OCI-LY3 (cell line): ENCODE measurements at regions not wholly inside any gene's neighbourhood (a gene's known extent, or its start where the extent isn't known, plus 50 kb on each side); places are given as distances from the start of the nearest gene placed in this dataset.
"Not testable (repeated sequence)": the region's sequence is repeated elsewhere in the genome, so short reads cannot be mapped to it uniquely, and the experiment has no call there.

Experiments
- EZH2phosphoT487 ChIP-seq: fragments of 200-600 bp; shearing (Covaris generic); IDR thresholded peaks from 2 replicates; pipeline ENCODE4 v1.6.1; 2018; ENCODE audit warnings: antibody characterized with exemption, mixed run types, low read depth
- TF ChIP-seq, protein P1 (sequence below): fragments of 200-600, 300-600 bp; sonication (generic); IDR thresholded peaks from 2 replicates; pipeline ENCODE4 v1.5.1; 2014; ENCODE audit warnings: antibody characterized with exemption, low read length, low read depth

DNA sequence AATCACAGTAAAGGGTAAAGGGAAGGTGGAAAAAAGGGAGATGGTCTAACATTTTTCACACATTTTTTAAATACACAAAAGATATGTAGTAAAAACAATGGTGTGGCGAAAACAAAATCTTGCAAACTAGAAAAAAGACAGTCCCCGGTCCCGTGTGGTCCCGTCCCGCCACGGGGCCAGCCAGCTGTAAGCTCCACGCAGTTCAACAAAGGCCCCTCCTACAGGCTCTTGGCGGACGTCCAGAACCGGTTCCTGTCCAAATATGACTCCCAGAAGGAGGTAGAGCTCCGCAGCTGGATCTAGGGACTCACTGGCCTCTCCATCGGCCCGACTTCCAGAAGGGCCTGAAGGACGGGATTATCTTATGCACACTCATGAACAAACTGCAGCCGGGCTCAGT lies 216.9 kb downstream of the POTED start:
- TF ChIP-seq EZH2phosphoT487: not testable (repeated sequence)
- TF ChIP-seq, protein P1, sequence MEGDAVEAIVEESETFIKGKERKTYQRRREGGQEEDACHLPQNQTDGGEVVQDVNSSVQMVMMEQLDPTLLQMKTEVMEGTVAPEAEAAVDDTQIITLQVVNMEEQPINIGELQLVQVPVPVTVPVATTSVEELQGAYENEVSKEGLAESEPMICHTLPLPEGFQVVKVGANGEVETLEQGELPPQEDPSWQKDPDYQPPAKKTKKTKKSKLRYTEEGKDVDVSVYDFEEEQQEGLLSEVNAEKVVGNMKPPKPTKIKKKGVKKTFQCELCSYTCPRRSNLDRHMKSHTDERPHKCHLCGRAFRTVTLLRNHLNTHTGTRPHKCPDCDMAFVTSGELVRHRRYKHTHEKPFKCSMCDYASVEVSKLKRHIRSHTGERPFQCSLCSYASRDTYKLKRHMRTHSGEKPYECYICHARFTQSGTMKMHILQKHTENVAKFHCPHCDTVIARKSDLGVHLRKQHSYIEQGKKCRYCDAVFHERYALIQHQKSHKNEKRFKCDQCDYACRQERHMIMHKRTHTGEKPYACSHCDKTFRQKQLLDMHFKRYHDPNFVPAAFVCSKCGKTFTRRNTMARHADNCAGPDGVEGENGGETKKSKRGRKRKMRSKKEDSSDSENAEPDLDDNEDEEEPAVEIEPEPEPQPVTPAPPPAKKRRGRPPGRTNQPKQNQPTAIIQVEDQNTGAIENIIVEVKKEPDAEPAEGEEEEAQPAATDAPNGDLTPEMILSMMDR: not testable (repeated sequence)
